ENCODE measurements at regions not wholly inside any gene's neighbourhood (a gene's known extent, or its start where the extent isn't known, plus 50 kb on each side); places are given as distances from the start of the nearest gene placed in this dataset.

- 0% methylated on average over 7 of the region's 7 CpGs for WGBS (ENCODE audit: insufficient coverage, low coverage, missing lambda C conversion rate)
- Histone ChIP-seq H3K27me3 (ENCODE audit: control insufficient read depth in 2 of 2, insufficient read depth in 2 of 2, low read length in 2 of 2) (no peaks in the 10 kb centered on the region), H3K27ac (ENCODE audit: extremely low read depth, low read depth, low read length) (no peak overlapping the region), H3K9me1 (ENCODE audit: control insufficient read depth, insufficient read depth, low read length) (no peaks in the 10 kb centered on the region), H3K4me1 (replicated peaks in 1 of 2; ENCODE audit: control insufficient read depth in 2 of 2, insufficient read depth in 2 of 2, low read length in 2 of 2) (no peaks in the 10 kb centered on the region), H3K4me3 (no peak overlapping the region), H3K9ac (ENCODE audit: insufficient read depth in 1 of 2, low read depth in 2 of 2, low read length in 2 of 2) (no peak overlapping the region), H3K79me2 (ENCODE audit: control insufficient read depth, insufficient read depth, low read length) (no peaks in the 10 kb centered on the region), H4K20me1 (replicated peaks; ENCODE audit: control insufficient read depth, insufficient read depth, low read length) (no peaks in the 10 kb centered on the region), H3K36me3 (ENCODE audit: control insufficient read depth, insufficient read depth, low read length) (no peaks in the 10 kb centered on the region), H3K9me3 (replicated peaks; ENCODE audit: control insufficient read depth, insufficient read depth, low read depth, low read length) (no peaks in the 10 kb centered on the region), H3K4me2 (ENCODE audit: insufficient read depth, low read length) (no peak overlapping the region), H2AFZ (ENCODE audit: low read depth, low read length) (no peak overlapping the region)
- CTCF ChIA-PET (ENCODE audit: low intra/inter-chr PET ratio): no interaction called here
- POLR2A ChIA-PET: no interaction called here
- intact Hi-C loops (cut with micrococcal nuclease): no loop called here
- in situ Hi-C loops (cut with MboI): no loop called here
- TF ChIP-seq CEBPG (CRISPR knock-in tag; IDR thresholded peaks at IDR 0.05): no peak
- peak in 1 of 2 experiments; percentile 64; a peak in 2 of 4 replicates for TF ChIP-seq CEBPG (tag; conservative IDR thresholded peaks at IDR 0.05 in 1 of 2, IDR thresholded peaks at IDR 0.05 in 1 of 2)
- TF ChIP-seq MCM7 (IDR thresholded peaks at IDR 0.05): no peak
- FAIRE-seq: no peak
- no peak for DNase-seq (ENCODE audit: extremely low read depth in 1 of 4, low spot score in 3 of 4)
- no peak for ATAC-seq
- BruUV-seq (replicated peaks): no TSS peak
These were observed 152.7 kb upstream of the FAM241A start for GRCh38 chr4:111992351-111993168.

GRCh38 chr4:111994392-111994791, 150.9 kb upstream of the FAM241A start:
- TF ChIP-seq PHF8 (IDR thresholded peaks at IDR 0.05; ENCODE audit: borderline replicate concordance, low read length) (no peak), RBM17 (IDR thresholded peaks at IDR 0.05; ENCODE audit: borderline replicate concordance, low read depth, low read length) (no peak), CBX8 (IDR thresholded peaks at IDR 0.05; ENCODE audit: borderline replicate concordance, extremely low read depth, low read depth, low read length, poor library complexity, severe bottlenecking) (no peak), KLF10 (CRISPR knock-in tag; IDR thresholded peaks at IDR 0.05) (no peak)
- Histone ChIP-seq H3K4me2 (ENCODE audit: insufficient read depth, low read length) (no peak overlapping the region), H4K20me1 (replicated peaks; ENCODE audit: control insufficient read depth, insufficient read depth, low read length) (no peaks in the 10 kb centered on the region), H3K9me1 (ENCODE audit: control insufficient read depth, insufficient read depth, low read length) (no peaks in the 10 kb centered on the region), H2AFZ (ENCODE audit: low read depth, low read length) (no peak overlapping the region), H3K27me3 (ENCODE audit: control insufficient read depth in 2 of 2, insufficient read depth in 2 of 2, low read length in 2 of 2) (no peaks in the 10 kb centered on the region), H3K9me3 (replicated peaks; ENCODE audit: control insufficient read depth, insufficient read depth, low read depth, low read length) (no peaks in the 10 kb centered on the region), H3K4me1 (replicated peaks in 1 of 2; ENCODE audit: control insufficient read depth in 2 of 2, insufficient read depth in 2 of 2, low read length in 2 of 2) (no peaks in the 10 kb centered on the region), H3K27ac (ENCODE audit: extremely low read depth, low read depth, low read length) (no peak overlapping the region), H3K4me3 (no peak overlapping the region), H3K79me2 (ENCODE audit: control insufficient read depth, insufficient read depth, low read length) (no peaks in the 10 kb centered on the region), H3K9ac (ENCODE audit: insufficient read depth in 1 of 2, low read depth in 2 of 2, low read length in 2 of 2) (no peak overlapping the region), H3K36me3 (ENCODE audit: control insufficient read depth, insufficient read depth, low read length) (no peaks in the 10 kb centered on the region)
- ATAC-seq (no peak), DNase-seq (ENCODE audit: extremely low read depth in 1 of 4, low spot score in 3 of 4) (no peak), FAIRE-seq (no peak)
- ChIA-PET CTCF (ENCODE audit: low intra/inter-chr PET ratio) (no interaction called here), POLR2A (no interaction called here)
- BruUV-seq (replicated peaks): no TSS peak
- intact Hi-C loops (cut with micrococcal nuclease) (no loop called here), in situ Hi-C loops (cut with MboI) (no loop called here)
- 0% methylated on average over 1 of the region's 1 CpG for WGBS (ENCODE audit: insufficient coverage, low coverage, missing lambda C conversion rate)
